ENCODE measurements at regions not wholly inside any gene's neighbourhood (a gene's known extent, or its start where the extent isn't known, plus 50 kb on each side); places are given as distances from the start of the nearest gene placed in this dataset.
"Not testable (repeated sequence)": the region's sequence is repeated elsewhere in the genome, so short reads cannot be mapped to it uniquely, and the experiment has no call there.

DNA sequence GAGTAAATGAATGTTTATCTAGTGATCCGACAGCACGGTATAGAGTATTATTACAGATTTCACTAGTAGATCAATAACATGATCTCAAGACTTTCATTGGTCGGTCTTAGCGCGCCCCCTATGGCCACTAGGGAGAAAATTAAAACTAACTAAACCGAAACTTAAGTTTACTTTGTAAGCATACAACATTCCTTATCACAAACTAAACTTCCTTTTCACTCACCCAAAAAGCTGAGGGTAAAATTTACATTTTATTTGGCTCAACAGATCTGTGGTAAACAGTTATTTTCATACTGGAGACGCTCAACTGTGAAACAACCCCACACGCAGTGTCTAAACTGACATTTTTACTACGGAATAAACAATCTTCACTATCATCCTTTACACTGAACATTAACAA, 215.6 kb upstream of the MAP2 start:
- no peak for FAIRE-seq

DNA sequence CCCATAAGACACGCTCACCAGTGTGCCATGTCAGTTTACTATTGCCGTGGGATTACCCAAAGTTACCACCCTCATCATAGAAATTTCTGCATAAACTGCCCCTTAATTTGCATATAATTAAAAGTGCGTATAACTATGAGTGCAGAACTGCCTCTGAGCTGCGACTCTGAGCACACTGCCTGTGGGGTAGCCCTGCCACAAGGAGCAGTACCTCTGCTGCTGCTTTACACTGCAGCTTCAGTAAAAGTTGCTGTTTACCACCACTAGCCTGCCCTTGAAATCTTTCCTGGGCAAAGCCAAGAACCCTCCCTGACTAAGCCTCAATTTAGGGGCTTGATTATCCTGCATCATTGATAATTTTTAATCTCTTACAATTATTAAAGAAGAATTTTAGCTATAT, 213.9 kb upstream of the MAP2 start:
- no peak for FAIRE-seq

DNA sequence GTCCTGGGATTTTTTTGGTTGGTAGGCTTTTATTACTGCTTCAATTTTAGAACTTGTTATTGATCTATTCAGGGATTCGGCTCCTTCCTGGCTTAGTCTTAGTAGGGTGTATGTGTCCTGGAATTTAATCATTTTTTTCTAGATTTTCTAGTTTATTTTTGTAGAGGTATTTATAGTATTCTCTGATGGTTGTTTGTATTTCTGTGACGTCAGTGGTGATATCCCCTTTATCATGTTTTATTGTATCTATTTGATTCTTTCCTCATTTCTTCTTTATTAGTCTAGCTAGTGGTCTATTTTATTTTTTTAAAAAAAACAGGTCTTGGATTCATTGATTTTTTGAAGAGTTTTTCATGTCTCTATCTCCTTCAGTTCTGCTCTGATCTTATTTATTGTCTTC, 193.3 kb upstream of the MAP2 start:
- FAIRE-seq, result no peak

DNA sequence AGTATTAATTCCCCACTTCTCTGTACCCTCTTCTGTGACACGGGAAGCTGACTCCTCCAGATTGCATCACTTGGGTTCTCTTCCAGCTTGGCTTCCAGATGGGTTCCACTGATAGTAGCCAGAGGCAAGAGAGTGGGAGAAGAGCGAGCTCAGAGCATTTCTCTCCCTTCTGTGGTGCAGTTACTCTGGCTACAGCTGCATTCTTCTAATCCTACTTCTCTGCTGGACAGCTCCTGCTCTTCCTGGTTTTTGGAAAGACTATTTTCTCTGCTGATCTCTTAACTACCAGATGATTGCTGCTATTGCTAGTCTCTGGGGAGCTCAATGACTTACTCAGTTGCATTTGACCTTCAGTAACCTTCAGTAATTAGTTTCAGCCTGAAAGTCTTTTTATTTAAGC, 187.5 kb upstream of the MAP2 start:
- no peak for FAIRE-seq

DNA sequence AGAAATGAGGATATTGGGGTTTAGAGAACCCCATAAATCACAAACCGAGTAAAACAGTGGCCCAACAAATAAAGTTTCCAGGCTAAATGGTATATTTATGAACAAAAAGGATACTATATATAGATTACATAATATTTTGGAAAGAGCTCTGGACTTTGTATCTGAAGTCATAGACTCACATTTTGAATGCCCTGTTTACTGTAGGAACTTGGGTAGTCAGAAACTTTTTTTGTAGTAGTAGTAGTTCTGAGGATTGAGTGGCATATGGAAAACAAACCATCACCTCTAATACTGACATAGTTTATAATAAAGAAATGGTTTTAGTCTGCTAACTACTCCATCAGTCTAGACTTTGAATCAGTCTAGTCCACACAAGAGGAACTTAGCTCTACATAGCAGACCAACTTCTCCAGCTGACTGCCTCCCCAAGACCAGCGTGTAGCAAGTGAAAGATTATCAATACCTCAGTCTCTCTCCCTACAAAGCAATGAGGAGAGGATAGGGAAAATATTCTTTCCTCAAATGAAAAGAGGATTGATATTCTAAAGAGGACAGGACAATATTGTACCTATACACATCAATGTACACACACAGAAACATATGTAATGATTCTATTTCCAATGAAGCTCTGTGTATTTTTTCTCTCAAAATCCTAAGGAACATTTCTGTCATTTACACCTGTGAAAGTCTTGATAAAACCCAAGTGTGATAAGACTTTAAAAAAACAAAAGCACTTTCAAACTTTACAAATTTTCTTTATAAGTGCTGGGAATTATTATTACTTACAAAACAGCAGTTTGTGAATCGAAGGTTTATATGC, 184.9 kb upstream of the MAP2 start:
- no peak for FAIRE-seq

DNA sequence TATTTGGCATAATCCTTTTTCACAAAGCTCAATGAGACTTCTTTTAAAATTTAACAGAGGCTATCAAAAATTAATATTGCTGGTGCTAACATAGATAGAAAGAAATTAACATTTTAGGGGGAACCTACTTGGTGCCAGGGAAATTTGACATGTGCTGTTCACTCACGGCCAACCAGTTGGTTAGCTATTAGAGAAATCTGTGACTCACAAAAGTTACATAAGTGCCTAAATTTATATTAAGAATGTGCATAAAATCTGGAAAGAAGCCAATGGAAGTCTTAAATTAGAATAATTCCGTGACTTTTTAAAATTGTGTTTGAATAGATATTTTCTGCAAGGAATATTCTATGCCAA, 184.3 kb upstream of the MAP2 start:
- no peak for FAIRE-seq

DNA sequence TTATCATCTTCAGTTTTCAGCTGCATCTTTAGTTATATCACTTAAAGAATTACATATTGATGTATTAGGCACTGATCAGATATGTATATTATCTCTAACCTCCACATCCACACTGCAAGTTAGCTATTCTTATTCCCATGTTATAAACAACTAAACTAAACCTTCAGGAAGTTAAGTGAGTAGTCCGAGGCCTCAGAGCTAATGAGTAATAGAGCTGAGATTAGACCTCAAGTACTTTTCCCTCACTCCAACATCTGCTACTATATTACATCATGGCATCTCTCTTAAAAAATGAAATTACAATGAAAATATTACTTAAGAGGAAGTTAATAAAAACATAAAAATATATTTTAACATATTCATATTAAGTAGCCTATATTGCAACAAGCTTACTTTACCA, 183.6 kb upstream of the MAP2 start:
- no peak for FAIRE-seq

DNA sequence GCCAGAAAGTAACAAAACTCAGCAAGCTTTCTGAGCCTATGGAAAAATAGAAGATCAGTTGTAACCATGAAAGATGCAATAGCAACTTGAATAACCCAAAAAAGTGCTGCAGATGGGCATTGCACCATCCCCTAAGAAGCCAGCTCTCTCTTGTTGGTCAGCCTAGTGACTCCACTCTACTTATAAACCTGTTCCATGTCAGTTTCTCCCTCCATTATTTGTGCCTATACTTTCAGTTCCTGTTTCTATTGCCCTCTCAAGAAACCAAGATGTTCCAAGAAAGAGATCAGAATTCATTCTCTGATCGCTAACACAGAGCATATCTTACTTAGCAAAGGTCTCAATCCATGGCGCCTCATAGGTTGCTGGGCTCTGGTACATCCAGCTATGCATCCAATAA, 170.3 kb upstream of the MAP2 start:
- no peak for FAIRE-seq

DNA sequence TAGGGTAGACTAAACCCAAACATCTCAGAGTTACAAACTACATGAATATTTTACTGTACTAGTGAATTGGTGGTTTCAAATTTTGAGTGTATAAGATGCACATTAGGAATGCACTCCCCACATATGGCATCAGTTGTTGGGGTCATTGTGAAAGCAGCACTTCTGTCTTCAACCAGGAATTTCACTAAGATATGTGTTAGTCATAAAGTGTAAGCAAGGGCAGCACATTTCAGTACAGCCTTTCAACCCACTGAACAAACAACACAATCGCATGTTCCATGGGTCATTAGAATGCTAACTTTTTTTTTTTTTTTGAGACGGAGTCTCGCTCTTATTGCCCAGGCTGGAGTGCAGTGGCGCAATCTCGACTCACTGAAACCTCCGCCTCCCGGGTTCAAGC, 164.1 kb upstream of the MAP2 start:
- no peak for FAIRE-seq

DNA sequence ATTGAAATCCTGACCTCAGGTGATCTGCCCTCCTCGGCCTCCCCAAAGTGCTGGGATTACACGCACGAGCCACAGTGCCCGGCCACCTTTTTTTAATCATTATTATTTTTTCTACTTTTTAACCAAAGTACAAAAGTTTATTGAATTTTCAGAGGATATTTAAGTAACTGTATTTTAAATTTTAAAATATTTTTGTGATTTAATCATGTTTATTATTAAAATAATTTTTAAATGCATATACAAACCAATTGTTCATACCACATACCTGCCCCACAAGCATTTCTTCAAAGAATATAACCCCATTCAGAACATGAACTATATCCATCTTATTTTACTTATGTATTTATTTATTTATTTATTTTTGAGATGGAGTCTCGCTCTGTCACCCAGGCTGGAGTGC, 163.6 kb upstream of the MAP2 start:
- FAIRE-seq, result no peak

DNA sequence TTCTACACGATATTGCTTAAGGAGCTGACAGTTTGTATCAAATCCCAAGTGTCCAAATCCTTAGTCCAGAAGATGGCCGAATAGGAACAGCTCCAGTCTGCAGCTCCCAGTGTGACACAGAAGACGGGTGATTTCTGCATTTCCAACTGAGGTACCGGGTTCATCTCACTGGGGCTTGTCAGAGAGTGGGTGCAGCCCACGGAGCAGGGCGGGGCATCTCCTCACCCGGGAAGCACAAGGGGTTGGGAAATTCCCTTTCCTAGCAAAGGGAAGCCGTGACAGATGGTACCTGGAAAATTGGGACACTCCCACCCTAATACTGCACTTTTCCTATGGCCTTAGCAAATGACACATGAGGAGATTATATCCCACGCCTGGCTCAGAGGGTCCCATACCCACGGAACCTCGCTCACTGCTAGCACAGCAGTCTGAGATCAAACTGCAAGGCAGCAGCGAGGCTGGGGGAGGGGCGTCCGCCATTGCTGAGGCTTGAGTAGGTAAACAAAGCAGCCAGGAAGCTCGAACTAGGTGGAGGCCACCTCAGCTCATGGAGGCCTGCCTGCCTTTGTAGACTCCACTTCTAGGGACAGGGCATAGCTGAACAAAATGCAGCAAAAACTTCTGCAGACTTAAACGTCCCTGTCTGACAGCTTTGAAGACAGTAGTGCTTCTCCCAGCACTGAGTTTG, 162.3 kb upstream of the MAP2 start:
- FAIRE-seq, result not testable (repeated sequence)

DNA sequence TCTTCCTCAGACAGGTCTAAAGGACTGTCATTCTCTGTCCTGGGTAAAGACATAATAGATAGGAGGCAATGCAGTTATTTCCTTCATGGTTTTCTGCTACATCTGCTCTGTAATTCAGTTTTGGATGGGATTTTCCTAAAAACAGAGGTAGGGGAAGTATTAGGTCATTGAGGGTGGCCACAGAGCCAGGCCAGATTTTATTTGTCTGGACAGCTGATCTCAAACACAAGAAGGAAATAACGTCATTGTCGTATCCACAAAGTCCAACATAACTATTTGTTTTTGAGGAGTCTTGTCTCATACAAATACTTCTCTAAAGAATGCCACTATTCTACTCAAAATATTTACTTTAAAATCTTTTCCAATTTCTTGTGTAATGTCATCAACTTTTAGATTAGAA, 154.8 kb upstream of the MAP2 start:
- no peak for FAIRE-seq

DNA sequence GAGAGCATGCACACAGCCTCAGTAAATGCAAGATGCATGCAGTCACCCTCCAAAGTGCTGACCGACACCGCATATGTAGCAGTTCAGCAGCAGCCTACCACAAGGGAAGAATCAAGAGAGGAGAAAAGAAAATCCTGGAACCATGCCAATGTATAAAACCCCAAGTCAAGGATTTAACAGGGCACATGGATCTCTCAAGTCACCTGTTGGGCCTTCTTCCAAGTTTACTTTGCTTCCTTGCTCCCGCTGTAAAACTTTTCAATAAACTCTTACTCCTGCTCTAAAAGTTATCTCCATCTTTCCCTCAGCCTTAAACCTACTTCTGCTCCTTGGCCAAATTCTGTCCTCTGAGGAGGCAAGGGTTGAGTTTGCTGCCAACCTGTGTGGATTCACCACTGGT, 147.8 kb upstream of the MAP2 start:
- FAIRE-seq, result no peak

DNA sequence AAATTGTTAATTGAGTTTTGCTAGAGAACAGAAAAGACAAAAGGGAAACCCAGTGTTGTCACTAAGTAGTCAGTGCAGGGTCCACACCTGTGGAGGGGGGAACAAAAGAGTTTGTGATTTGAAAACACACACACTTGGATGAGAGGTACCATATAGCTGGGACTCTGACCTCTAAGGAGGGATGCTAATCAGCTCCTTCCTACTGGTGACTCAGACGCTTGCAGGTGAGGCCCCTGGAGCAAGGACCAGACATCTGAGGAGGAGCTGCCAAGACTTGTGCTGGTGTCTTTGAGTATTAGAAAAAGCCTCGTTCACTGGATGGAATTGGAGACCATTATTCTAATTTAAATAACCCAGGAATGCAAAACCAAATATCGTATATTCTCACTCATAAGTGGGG, 146.4 kb upstream of the MAP2 start:
- FAIRE-seq, result no peak

DNA sequence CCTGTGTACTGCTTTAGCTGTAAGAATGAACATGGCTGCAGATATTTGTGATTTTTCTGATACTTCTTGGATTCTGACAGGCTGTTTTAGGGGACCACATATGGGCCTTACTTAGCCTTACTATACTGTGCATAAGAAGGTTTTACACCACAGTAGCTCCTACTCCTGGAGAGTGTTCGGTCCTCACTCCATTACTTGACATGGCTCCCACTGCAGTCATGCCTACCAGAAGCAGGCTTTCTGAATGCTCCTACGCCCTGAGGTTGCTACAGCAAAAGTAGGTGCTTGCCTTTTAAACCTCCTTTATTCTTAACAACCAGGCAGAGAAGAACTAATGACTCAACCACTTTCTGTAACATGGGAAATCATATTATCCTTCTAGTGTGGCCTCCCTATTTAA, 125.2 kb upstream of the MAP2 start:
- FAIRE-seq, result no peak

DNA sequence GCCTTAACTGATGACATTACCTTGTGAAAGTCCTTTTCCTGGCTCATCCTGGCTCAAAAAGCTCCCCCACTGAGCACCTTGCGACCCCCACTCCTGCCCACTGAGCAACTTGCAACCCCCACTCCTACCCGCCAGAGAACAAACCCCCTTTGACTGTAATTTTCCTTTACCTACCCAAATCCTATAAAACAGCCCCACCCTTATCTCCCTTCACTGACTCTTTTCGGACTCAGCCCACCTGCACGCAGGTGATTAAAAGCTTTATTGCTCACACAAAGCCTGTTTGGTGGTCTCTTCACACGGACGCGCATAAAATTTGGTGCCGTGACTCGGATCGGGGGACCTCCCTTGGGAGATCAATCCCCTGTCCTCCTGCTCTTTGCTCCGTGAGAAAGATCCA, 124.4 kb upstream of the MAP2 start:
- FAIRE-seq, result not testable (repeated sequence)

DNA sequence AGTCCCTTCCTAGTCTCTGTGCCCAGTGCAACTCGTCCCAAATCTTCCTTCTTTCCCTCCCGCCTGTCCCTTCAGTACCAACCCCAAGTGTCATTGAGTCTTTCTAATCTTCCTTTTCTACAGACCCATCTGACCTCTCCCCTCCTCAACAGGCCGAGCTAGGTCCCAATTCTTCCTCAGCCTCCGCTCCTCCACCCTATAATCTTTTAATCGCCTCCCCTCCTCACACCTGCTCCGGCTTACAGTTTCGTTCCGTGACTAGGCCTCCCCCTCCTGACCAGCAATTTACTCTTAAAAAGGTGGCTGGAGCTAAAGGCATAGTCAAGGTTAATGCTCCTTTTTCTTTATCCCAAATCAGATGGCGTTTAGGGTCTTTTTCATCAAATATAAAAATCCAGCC, 123.1 kb upstream of the MAP2 start:
- not testable (repeated sequence) for FAIRE-seq

DNA sequence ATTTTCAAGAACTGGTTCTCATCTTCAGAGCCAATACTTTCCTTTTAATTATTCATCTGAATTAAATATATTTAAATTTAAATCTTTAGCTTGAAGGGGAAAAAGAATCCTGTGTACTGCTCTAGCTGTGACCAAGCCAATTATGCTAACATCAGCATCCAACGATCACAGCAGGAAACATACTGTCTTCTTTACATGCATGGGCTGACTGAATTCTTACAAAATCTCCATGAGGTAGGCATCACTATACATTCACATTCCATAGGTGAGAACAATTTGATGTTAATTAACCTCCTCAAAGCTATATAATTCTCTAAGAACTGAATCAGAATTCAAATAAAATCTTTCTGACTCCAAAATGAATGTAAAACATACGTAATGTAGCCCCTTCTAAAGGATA, 118.8 kb upstream of the MAP2 start:
- no peak for FAIRE-seq

DNA sequence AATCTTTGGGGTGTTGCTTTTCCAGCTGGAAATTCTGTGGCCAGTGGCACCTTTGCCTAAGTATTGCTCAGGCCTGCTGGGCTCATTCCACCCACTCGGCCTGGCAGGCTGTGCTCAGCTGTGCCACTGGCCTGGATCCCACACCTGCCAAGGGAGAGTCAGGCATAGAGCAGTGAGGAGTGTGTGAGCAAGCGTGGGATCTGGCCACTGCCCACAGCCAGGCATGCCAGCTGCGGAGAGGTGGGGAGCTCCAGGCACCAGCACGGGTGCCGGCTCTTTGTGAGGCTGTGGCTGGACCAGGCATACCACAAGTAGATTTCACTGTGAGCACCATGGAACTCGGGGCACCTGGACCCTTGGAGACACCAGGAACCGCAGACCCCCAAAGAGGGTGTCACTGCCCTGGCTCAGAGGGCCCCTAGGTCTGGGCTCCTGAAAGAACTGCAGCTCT, 118.1 kb upstream of the MAP2 start:
- FAIRE-seq, result no peak

DNA sequence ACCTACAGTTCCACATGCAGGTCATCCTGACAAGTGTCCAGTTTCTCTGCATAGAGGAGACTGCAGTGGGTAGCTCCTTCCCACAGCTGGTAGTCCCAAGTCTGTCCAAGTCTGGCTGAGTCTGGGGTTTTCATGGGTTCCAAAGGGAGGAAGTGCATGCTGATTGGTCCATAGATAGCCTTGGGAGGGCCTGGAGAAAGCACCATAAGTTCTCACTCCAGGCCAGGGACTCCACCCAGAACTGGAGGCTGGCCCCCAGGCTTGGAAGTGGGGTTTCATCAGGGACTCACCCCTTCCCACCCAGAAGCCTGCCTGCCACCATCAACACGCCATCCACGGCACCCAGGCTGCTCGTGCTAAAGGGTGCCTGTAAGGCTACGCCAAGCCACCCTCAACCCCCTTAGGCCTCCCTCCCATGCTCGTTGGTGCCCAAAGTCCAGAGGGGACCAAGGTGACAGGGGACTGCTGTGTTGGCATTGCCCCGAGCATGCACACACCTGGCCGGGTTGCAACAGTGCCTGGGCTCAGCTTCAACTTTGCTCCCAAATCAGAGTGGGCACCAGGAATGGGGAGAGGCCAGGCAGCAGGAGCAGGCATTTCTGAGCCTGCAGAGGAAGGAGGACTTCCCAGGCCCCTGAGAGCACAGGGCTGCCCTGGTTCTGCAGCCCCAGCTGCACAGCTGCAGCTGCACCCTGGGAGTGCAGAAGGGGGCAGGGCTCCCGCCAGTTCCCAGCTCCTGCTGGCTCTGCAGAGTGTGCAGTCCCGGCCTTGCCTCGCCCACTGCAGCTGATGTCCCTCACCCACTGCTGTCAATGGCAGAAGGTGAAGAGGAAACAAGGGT, 116.5 kb upstream of the MAP2 start:
- FAIRE-seq, result no peak

DNA sequence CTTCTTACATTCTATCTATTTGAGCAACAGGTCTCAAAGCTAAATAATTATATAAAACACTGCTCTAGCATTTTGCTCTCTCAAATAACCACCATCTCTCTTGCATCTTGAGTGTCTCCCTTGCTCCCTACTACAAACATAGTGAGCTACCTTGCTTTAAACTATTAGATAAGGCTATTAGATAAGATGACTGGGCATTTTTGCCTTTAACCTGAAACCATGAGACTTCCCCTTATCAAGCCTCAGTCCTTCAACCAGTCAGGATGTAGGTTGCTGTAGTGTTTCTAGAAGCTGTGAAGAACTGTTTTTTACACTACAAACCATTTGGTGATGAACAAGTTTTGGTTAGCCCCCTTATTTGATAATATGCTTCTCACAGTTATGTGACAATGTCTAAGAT, 115.4 kb upstream of the MAP2 start:
- no peak for FAIRE-seq

DNA sequence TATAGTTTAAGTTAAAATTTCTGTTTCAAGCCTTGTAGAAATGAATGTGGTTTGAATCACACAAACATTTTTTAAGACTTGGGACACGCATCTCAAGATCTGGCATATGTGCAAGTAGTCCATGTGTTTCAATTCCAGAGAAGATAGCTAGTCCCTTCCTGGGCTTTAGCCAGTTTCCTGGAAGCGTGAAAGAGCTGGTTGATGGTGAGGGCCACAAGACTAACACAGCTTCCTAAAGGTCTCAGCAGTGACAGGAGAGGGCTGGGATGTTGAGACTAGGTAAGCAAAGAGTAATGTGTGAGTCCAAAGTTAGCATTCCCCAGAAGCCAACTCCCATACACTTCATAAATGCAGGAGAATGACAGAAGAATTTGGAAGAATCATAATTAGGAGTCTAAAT, 111.9 kb upstream of the MAP2 start:
- FAIRE-seq, result no peak

DNA sequence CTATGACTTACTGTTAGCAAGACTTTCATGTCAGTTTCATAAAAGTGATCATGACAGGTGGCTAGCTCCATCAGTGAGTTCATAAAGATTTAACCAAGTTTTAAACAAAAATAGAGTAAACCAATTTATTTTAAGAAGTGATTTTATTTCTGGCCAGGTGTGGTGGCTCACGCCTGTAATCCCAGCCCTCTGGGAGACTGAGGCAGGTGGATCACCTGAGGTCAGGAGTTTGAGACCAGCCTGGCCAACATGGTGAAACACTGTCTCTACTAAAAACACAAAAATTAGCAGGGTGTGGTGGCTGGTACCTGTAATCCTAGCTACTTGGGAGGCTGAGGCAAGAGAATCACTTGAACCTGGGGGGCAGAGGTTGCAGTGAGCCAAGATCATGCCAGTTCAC, 111.4 kb upstream of the MAP2 start:
- FAIRE-seq, result not testable (repeated sequence)

DNA sequence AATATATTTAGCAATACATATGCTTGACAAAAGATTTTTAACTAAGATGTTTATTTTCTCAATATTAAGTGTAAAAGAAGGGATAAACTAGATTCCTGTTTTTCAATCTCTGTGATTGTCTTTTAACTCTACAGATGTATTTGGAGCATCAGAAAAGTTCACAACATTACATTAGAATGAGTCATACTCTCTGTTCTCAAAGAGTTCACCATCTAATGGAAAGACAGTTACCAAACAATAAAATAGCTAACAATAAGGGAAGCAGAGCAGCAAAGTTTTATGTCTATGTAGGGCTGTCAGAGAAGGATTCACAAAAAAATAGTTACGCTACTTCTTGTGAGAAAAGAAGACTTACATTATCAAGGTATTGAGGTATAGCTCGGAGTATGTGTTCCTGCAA, 109.2 kb upstream of the MAP2 start:
- peak; percentile 12 for FAIRE-seq
